ENCODE measurements at regions not wholly inside any gene's neighbourhood (a gene's known extent, or its start where the extent isn't known, plus 50 kb on each side); places are given as distances from the start of the nearest gene placed in this dataset.

GRCh38 chr4:163857903-163858302, 363.4 kb downstream of the TMA16 start:
- DNase-seq (ENCODE audit: low read depth): no peak
- ChIA-PET CTCF (no interaction called here), POLR2A (no interaction called here)
- TF ChIP-seq CTCF (IDR thresholded peaks at IDR 0.05; ENCODE audit: insufficient read depth, low read depth, low read length): no peak
- Histone ChIP-seq H3K36me3 (ENCODE audit: control insufficient read depth, insufficient read depth, low read length) (no peaks in the 10 kb centered on the region), H3K4me3 (ENCODE audit: low read depth, low read length) (no peak overlapping the region), H3K27me3 (ENCODE audit: control insufficient read depth, insufficient read depth, low read length) (no peaks in the 10 kb centered on the region)

GRCh38 chr4:163858515-163858914, 364.0 kb downstream of the TMA16 start:
- no peak for TF ChIP-seq CTCF (IDR thresholded peaks at IDR 0.05; ENCODE audit: insufficient read depth, low read depth, low read length)
- Histone ChIP-seq H3K27me3 (ENCODE audit: control insufficient read depth, insufficient read depth, low read length) (no peaks in the 10 kb centered on the region), H3K4me3 (ENCODE audit: low read depth, low read length) (no peak overlapping the region), H3K36me3 (ENCODE audit: control insufficient read depth, insufficient read depth, low read length) (no peaks in the 10 kb centered on the region)
- DNase-seq (ENCODE audit: low read depth): no peak
- ChIA-PET POLR2A (no interaction called here), CTCF (no interaction called here)

GRCh38 chr4:163863082-163863481, 368.6 kb downstream of the TMA16 start:
- no peak for TF ChIP-seq CTCF (IDR thresholded peaks at IDR 0.05; ENCODE audit: insufficient read depth, low read depth, low read length)
- H3K36me3 ChIP-seq (ENCODE audit: control insufficient read depth, insufficient read depth, low read length): no peaks in the 10 kb centered on the region
- no peak overlapping the region for H3K4me3 ChIP-seq (ENCODE audit: low read depth, low read length)
- CTCF ChIA-PET: no interaction called here
- POLR2A ChIA-PET: no interaction called here
- DNase-seq (ENCODE audit: low read depth): no peak
- H3K27me3 ChIP-seq (ENCODE audit: control insufficient read depth, insufficient read depth, low read length): no peaks in the 10 kb centered on the region

GRCh38 chr4:163865010-163865409, 370.5 kb downstream of the TMA16 start:
- TF ChIP-seq CTCF (IDR thresholded peaks at IDR 0.05; ENCODE audit: insufficient read depth, low read depth, low read length): no peak
- no peak for DNase-seq (ENCODE audit: low read depth)
- ChIA-PET POLR2A (no interaction called here), CTCF (no interaction called here)
- no peaks in the 10 kb centered on the region for H3K36me3 ChIP-seq (ENCODE audit: control insufficient read depth, insufficient read depth, low read length)
- H3K27me3 ChIP-seq (ENCODE audit: control insufficient read depth, insufficient read depth, low read length): no peaks in the 10 kb centered on the region
- H3K4me3 ChIP-seq (ENCODE audit: low read depth, low read length): no peak overlapping the region

GRCh38 chr4:163866728-163867315, 372.3 kb downstream of the TMA16 start:
- DNase-seq (ENCODE audit: low read depth): no peak
- Histone ChIP-seq H3K36me3 (ENCODE audit: control insufficient read depth, insufficient read depth, low read length) (no peaks in the 10 kb centered on the region), H3K4me3 (ENCODE audit: low read depth, low read length) (no peak overlapping the region), H3K27me3 (ENCODE audit: control insufficient read depth, insufficient read depth, low read length) (no peaks in the 10 kb centered on the region)
- ChIA-PET POLR2A (no interaction called here), CTCF (no interaction called here)
- no peak for TF ChIP-seq CTCF (IDR thresholded peaks at IDR 0.05; ENCODE audit: insufficient read depth, low read depth, low read length)

Data from BJ (cell line).